ENCODE measurements at regions not wholly inside any gene's neighbourhood (a gene's known extent, or its start where the extent isn't known, plus 50 kb on each side); places are given as distances from the start of the nearest gene placed in this dataset.

- Histone ChIP-seq H3K4me3 (no peak overlapping the region), H4K20me1 (replicated peaks; ENCODE audit: control insufficient read depth, insufficient read depth, low read length) (no peaks in the 10 kb centered on the region), H2AFZ (ENCODE audit: low read depth, low read length) (no peak overlapping the region), H3K27ac (ENCODE audit: extremely low read depth, low read depth, low read length) (no peak overlapping the region), H3K9me3 (replicated peaks; ENCODE audit: control insufficient read depth, insufficient read depth, low read depth, low read length) (no peaks in the 10 kb centered on the region), H3K4me2 (ENCODE audit: insufficient read depth, low read length) (no peak overlapping the region), H3K9ac (ENCODE audit: insufficient read depth in 1 of 2, low read depth in 2 of 2, low read length in 2 of 2) (no peak overlapping the region), H3K27me3 (ENCODE audit: control insufficient read depth in 2 of 2, insufficient read depth in 2 of 2, low read length in 2 of 2) (no peaks in the 10 kb centered on the region), H3K36me3 (ENCODE audit: control insufficient read depth, insufficient read depth, low read length) (no peaks in the 10 kb centered on the region), H3K4me1 (replicated peaks in 1 of 2; ENCODE audit: control insufficient read depth in 2 of 2, insufficient read depth in 2 of 2, low read length in 2 of 2) (no peaks in the 10 kb centered on the region), H3K79me2 (ENCODE audit: control insufficient read depth, insufficient read depth, low read length) (no peaks in the 10 kb centered on the region), H3K9me1 (ENCODE audit: control insufficient read depth, insufficient read depth, low read length) (no peaks in the 10 kb centered on the region)
- intact Hi-C loops (cut with micrococcal nuclease) (no loop called here), in situ Hi-C loops (cut with MboI) (no loop called here)
- no peak for TF ChIP-seq SP1 (CRISPR knock-in tag; IDR thresholded peaks at IDR 0.05)
- TF ChIP-seq ZHX1 (conservative IDR thresholded peaks at IDR 0.05; ENCODE audit: low read length): no peak
- TF ChIP-seq STAG1 (CRISPR knock-in tag; IDR thresholded peaks at IDR 0.05; ENCODE audit: borderline replicate concordance): no peak
- TF ChIP-seq XRCC5 (IDR thresholded peaks at IDR 0.05; ENCODE audit: low read depth, low read length): no peak
- TF ChIP-seq KLF1 (tag; IDR thresholded peaks at IDR 0.05): no peak
- no peak for TF ChIP-seq HNRNPL (IDR thresholded peaks at IDR 0.05; ENCODE audit: low read depth, low read length)
- no peak for TF ChIP-seq ELF1 (tag; IDR thresholded peaks at IDR 0.05)
- TF ChIP-seq CHD4 (IDR thresholded peaks at IDR 0.05; ENCODE audit: insufficient read depth, insufficient replicate concordance, low read depth, low read length, poor library complexity, severe bottlenecking): no peak
- TF ChIP-seq L3MBTL2 (IDR thresholded peaks at IDR 0.05): no peak
- DNase-seq (ENCODE audit: extremely low read depth in 1 of 4, low spot score in 3 of 4) (no peak), FAIRE-seq (no peak), ATAC-seq (no peak)
- CTCF ChIA-PET (ENCODE audit: low intra/inter-chr PET ratio): no interaction called here
- POLR2A ChIA-PET: no interaction called here
- WGBS (ENCODE audit: insufficient coverage, low coverage, missing lambda C conversion rate): 2% methylated on average over 5 of the region's 5 CpGs
- no TSS peak for BruUV-seq (replicated peaks)
Observed at GRCh38 chr2:220764171-220764570, 807.9 kb downstream of the EPHA4 start.

Data from K562 (cell line).